HEK293T (cell line): ENCODE measurements at regions not wholly inside any gene's neighbourhood (a gene's known extent, or its start where the extent isn't known, plus 50 kb on each side); places are given as distances from the start of the nearest gene placed in this dataset.

ENCODE experiments used
- ARNT ChIP-seq: fragments of 450-650 bp; IDR thresholded peaks from 2 replicates; pipeline ENCODE4 v1.6.1; 2017; ENCODE audit warnings: mild to moderate bottlenecking
- BHLHE40 ChIP-seq: fragments of 450-650 bp; IDR thresholded peaks from 2 replicates; pipeline ENCODE4 v1.6.1; 2016; ENCODE audit warnings: mild to moderate bottlenecking, moderate library complexity, borderline replicate concordance
- FOXA1 ChIP-seq: fragments of 450-650 bp; IDR thresholded peaks from 2 replicates; pipeline ENCODE4 v1.6.1; 2016; ENCODE audit warnings: mild to moderate bottlenecking
- HDGF ChIP-seq: fragments of 450-650 bp; IDR thresholded peaks from 2 replicates; pipeline ENCODE4 v1.6.1; 2017; ENCODE audit warnings: antibody characterized with exemption, borderline replicate concordance
- NFRKB ChIP-seq: fragments of 450-650 bp; IDR thresholded peaks from 2 replicates; pipeline ENCODE4 v1.6.1; 2016; ENCODE audit warnings: mild to moderate bottlenecking, moderate library complexity
- PKNOX1 ChIP-seq: fragments of 450-650 bp; IDR thresholded peaks from 2 replicates; pipeline ENCODE4 v1.6.1; 2016
- SP1 ChIP-seq: fragments of 450-650 bp; IDR thresholded peaks from 2 replicates; pipeline ENCODE4 v1.6.1; 2017
- SUZ12 ChIP-seq: fragments of 450-650 bp; IDR thresholded peaks from 2 replicates; pipeline ENCODE4 v1.6.1; 2016; ENCODE audit warnings: mild to moderate bottlenecking

DNA sequence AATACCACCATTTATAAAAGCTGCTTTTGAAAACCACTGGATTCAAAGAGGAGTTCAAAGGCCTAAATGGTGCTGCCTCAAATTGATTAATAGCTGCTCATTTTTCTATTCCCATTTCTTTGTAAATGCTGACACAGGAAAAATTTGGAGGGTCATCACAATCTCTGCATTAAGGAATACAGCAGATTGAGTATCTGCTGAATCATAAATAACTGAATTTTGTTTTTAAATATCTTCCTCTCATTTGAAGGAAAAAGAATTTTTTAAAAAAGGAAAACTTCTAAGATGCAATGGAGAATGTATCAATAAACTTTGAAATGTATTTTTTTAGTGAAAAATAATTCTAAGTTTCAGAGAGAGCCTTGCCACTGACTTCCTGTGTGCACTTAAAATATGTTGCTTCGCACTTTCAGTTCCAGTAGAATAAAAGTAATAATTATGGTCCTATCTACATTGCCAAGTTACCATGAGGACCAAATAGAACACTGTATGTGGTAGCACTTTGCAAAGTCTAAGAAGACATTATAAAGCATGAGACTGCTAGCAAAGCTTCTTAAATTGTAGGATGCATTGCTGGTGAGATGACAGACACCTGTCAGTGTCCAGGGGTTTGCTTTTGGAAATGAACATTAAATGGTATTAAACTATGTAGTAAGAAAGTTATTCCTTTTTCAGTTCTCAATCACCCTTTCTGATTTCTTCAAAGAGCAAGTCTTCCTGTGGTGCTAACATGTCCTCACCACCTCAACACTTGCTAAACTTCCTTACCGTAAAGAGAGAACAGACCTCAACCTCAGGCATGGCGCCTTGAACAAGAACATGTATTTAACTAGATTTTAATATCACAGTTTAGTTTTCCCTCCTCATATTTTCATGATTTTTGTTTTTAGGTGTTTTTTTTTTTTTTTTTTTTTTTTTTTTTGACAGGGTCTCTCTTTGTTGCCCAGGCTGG, 555.1 kb downstream of the EBF1 start:
- TF ChIP-seq NFRKB (no peak), SUZ12 (no peak), BHLHE40 (no peak), PKNOX1 (no peak), SP1 (no peak), HDGF (no peak), FOXA1 (no peak), ARNT (no peak)
